ENCODE measurements at regions not wholly inside any gene's neighbourhood (a gene's known extent, or its start where the extent isn't known, plus 50 kb on each side); places are given as distances from the start of the nearest gene placed in this dataset.

GRCh38 chr13:50573066-50573465, 270.4 kb downstream of the DLEU7 start:
- no peak overlapping the region for H3K4me2 ChIP-seq (ENCODE audit: extremely low read depth, insufficient read depth, low read length)
- H4K20me1 ChIP-seq (ENCODE audit: control insufficient read depth, extremely low read depth, insufficient read depth, low read length): no peaks in the 10 kb centered on the region
- no peaks in the 10 kb centered on the region for H3K79me2 ChIP-seq (ENCODE audit: control insufficient read depth, insufficient read depth, low read length)
- TF ChIP-seq EZH2 (IDR thresholded peaks at IDR 0.05; ENCODE audit: low read length, missing control alignments) (no peak), CTCF (conservative IDR thresholded peaks at IDR 0.05 in 1 of 2, IDR thresholded peaks at IDR 0.05 in 1 of 2; ENCODE audit: low read depth in 1 of 2, low read length in 2 of 2) (no peak)
- no peak overlapping the region for H3K4me3 ChIP-seq (replicated peaks in 1 of 4; ENCODE audit: control extremely low read depth in 1 of 4, insufficient read depth in 1 of 4, low read depth in 3 of 4, low read length in 4 of 4)
- peak in 1 of 2 donors; percentile 22 for DNase-seq (ENCODE audit: low read depth in 2 of 2)
- H3K27me3 ChIP-seq (ENCODE audit: control insufficient read depth, insufficient read depth, low read length): no peaks in the 10 kb centered on the region
- no peaks in the 10 kb centered on the region for H3K36me3 ChIP-seq (ENCODE audit: control insufficient read depth, insufficient read depth, low read length)
- no peaks in the 10 kb centered on the region for H3K4me1 ChIP-seq (ENCODE audit: control insufficient read depth, extremely low read depth, insufficient read depth, low read length)
- no peak overlapping the region for H3K9ac ChIP-seq (ENCODE audit: insufficient read depth, low read length)
- no peaks in the 10 kb centered on the region for H3K9me3 ChIP-seq (ENCODE audit: control insufficient read depth, insufficient read depth, low read depth, low read length)
- H2AFZ ChIP-seq (ENCODE audit: low read length): no peak overlapping the region
- H3K27ac ChIP-seq (ENCODE audit: insufficient read depth, low read length): no peak overlapping the region

GRCh38 chr13:50574731-50575130, 268.8 kb downstream of the DLEU7 start:
- H2AFZ ChIP-seq (ENCODE audit: low read length): no peak overlapping the region
- no peak overlapping the region for H3K4me2 ChIP-seq (ENCODE audit: extremely low read depth, insufficient read depth, low read length)
- H3K36me3 ChIP-seq (ENCODE audit: control insufficient read depth, insufficient read depth, low read length): no peaks in the 10 kb centered on the region
- no peak overlapping the region for H3K9ac ChIP-seq (ENCODE audit: insufficient read depth, low read length)
- no peaks in the 10 kb centered on the region for H3K79me2 ChIP-seq (ENCODE audit: control insufficient read depth, insufficient read depth, low read length)
- TF ChIP-seq EZH2 (IDR thresholded peaks at IDR 0.05; ENCODE audit: low read length, missing control alignments) (no peak), CTCF (conservative IDR thresholded peaks at IDR 0.05 in 1 of 2, IDR thresholded peaks at IDR 0.05 in 1 of 2; ENCODE audit: low read depth in 1 of 2, low read length in 2 of 2) (no peak)
- no peaks in the 10 kb centered on the region for H3K4me1 ChIP-seq (ENCODE audit: control insufficient read depth, extremely low read depth, insufficient read depth, low read length)
- no peaks in the 10 kb centered on the region for H4K20me1 ChIP-seq (ENCODE audit: control insufficient read depth, extremely low read depth, insufficient read depth, low read length)
- no peaks in the 10 kb centered on the region for H3K27me3 ChIP-seq (ENCODE audit: control insufficient read depth, insufficient read depth, low read length)
- peak in 1 of 2 donors; percentile 95 for DNase-seq (ENCODE audit: low read depth in 2 of 2)
- H3K27ac ChIP-seq (ENCODE audit: insufficient read depth, low read length): no peak overlapping the region
- H3K9me3 ChIP-seq (ENCODE audit: control insufficient read depth, insufficient read depth, low read depth, low read length): no peaks in the 10 kb centered on the region
- no peak overlapping the region for H3K4me3 ChIP-seq (replicated peaks in 1 of 4; ENCODE audit: control extremely low read depth in 1 of 4, insufficient read depth in 1 of 4, low read depth in 3 of 4, low read length in 4 of 4)

GRCh38 chr13:50575138-50575537, 268.4 kb downstream of the DLEU7 start:
- Histone ChIP-seq H4K20me1 (ENCODE audit: control insufficient read depth, extremely low read depth, insufficient read depth, low read length) (no peaks in the 10 kb centered on the region), H3K9ac (ENCODE audit: insufficient read depth, low read length) (no peak overlapping the region), H3K9me3 (ENCODE audit: control insufficient read depth, insufficient read depth, low read depth, low read length) (no peaks in the 10 kb centered on the region), H3K4me2 (ENCODE audit: extremely low read depth, insufficient read depth, low read length) (no peak overlapping the region), H3K36me3 (ENCODE audit: control insufficient read depth, insufficient read depth, low read length) (no peaks in the 10 kb centered on the region), H3K27me3 (ENCODE audit: control insufficient read depth, insufficient read depth, low read length) (no peaks in the 10 kb centered on the region), H3K27ac (ENCODE audit: insufficient read depth, low read length) (no peak overlapping the region), H2AFZ (ENCODE audit: low read length) (no peak overlapping the region), H3K79me2 (ENCODE audit: control insufficient read depth, insufficient read depth, low read length) (no peaks in the 10 kb centered on the region), H3K4me1 (ENCODE audit: control insufficient read depth, extremely low read depth, insufficient read depth, low read length) (no peaks in the 10 kb centered on the region), H3K4me3 (replicated peaks in 1 of 4; ENCODE audit: control extremely low read depth in 1 of 4, insufficient read depth in 1 of 4, low read depth in 3 of 4, low read length in 4 of 4) (no peak overlapping the region)
- TF ChIP-seq CTCF (conservative IDR thresholded peaks at IDR 0.05 in 1 of 2, IDR thresholded peaks at IDR 0.05 in 1 of 2; ENCODE audit: low read depth in 1 of 2, low read length in 2 of 2): no peak
- TF ChIP-seq EZH2 (IDR thresholded peaks at IDR 0.05; ENCODE audit: low read length, missing control alignments): no peak
- no peak for DNase-seq (ENCODE audit: low read depth in 2 of 2)

All from fibroblast of lung (primary cell).